ENCODE measurements at regions not wholly inside any gene's neighbourhood (a gene's known extent, or its start where the extent isn't known, plus 50 kb on each side); places are given as distances from the start of the nearest gene placed in this dataset.

- Mint-ChIP-seq H3K27me3 (peaks cover 3% of the 10 kb centered on the region), H3K9me3 (peaks cover 15% of the 10 kb centered on the region), H3K36me3 (ENCODE audit: low read depth) (no peaks in the 10 kb centered on the region), H3K4me1 (ENCODE audit: low read depth) (no peaks in the 10 kb centered on the region), H3K27ac (no peak overlapping the region), H3K4me3 (no peak overlapping the region)
- DNase-seq, result no peak
Observed at GRCh38 chr14:101380512-101380911, 180.8 kb upstream of the DIO3 start.

DNA sequence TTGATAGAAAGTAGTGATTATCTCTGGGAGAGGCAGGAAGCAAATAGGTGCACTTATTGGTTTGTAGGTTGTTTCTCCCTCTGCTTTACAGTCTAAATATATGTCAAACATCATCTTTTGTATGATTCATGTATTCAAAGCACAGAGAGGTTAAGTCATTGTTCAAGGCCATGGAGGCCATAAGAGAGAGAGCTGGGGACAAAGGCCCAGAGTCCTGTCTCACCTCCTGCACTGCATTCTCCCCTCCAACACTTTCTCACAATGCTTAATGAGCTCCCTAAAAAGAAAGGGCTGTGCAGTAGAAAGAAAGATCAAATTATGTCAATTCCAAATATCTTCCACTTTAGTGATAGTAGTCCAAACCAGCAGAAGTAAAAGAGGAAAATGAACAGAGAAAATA lies 180.4 kb upstream of the DIO3 start:
- Mint-ChIP-seq H3K27me3 (peaks cover 3% of the 10 kb centered on the region), H3K4me1 (ENCODE audit: low read depth) (no peaks in the 10 kb centered on the region), H3K36me3 (ENCODE audit: low read depth) (no peaks in the 10 kb centered on the region), H3K27ac (no peak overlapping the region), H3K4me3 (no peak overlapping the region), H3K9me3 (peaks cover 19% of the 10 kb centered on the region)
- DNase-seq, result no peak

GRCh38 chr14:101383737-101384338 lies 177.5 kb upstream of the DIO3 start:
- peaks cover 27% of the 10 kb centered on the region for H3K9me3 Mint-ChIP-seq
- DNase-seq, result no peak
- no peaks in the 10 kb centered on the region for H3K4me1 Mint-ChIP-seq (ENCODE audit: low read depth)
- H3K36me3 Mint-ChIP-seq (ENCODE audit: low read depth), result no peaks in the 10 kb centered on the region
- no peak overlapping the region for H3K27ac Mint-ChIP-seq
- H3K27me3 Mint-ChIP-seq, result peaks cover 10% of the 10 kb centered on the region
- no peak overlapping the region for H3K4me3 Mint-ChIP-seq

DNA sequence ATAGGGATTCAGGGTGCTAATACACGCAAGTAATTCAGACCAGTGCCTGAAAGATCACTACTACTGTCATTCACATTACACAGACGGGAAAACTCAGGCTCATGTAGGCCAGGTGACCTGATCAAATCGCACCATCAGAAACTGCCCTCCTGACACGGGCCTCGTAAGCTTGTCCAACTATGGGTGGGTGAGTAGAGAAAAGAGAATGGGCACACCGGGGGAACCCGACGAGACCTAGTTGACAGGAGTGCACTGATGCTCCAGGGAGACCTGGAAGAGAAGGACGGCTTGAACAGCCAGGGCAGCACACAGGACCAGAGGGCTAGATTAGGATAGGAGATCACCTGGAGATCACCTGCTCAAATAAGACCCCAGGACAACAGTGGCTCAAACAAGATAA lies 166.9 kb upstream of the DIO3 start:
- peaks cover 2% of the 10 kb centered on the region for H3K9me3 Mint-ChIP-seq
- H3K4me3 Mint-ChIP-seq, result no peak overlapping the region
- H3K36me3 Mint-ChIP-seq (ENCODE audit: low read depth), result no peaks in the 10 kb centered on the region
- no peak overlapping the region for H3K27ac Mint-ChIP-seq
- peaks cover 59% of the 10 kb centered on the region for H3K27me3 Mint-ChIP-seq
- no peak for DNase-seq
- H3K4me1 Mint-ChIP-seq (ENCODE audit: low read depth), result no peaks in the 10 kb centered on the region

- peaks cover 2% of the 10 kb centered on the region for H3K9me3 Mint-ChIP-seq
- H3K27me3 Mint-ChIP-seq, result peaks cover 74% of the 10 kb centered on the region
- no peak overlapping the region for H3K4me3 Mint-ChIP-seq
- DNase-seq, result no peak
- no peaks in the 10 kb centered on the region for H3K36me3 Mint-ChIP-seq (ENCODE audit: low read depth)
- H3K27ac Mint-ChIP-seq, result no peak overlapping the region
- peaks cover 4% of the 10 kb centered on the region for H3K4me1 Mint-ChIP-seq (ENCODE audit: low read depth)
Observed at GRCh38 chr14:101395779-101396178, 165.5 kb upstream of the DIO3 start.

- DNase-seq, result no peak
- peaks cover 2% of the 10 kb centered on the region for H3K9me3 Mint-ChIP-seq
- H3K4me3 Mint-ChIP-seq, result no peak overlapping the region
- H3K27me3 Mint-ChIP-seq, result peaks cover 74% of the 10 kb centered on the region
- H3K4me1 Mint-ChIP-seq (ENCODE audit: low read depth), result peaks cover 9% of the 10 kb centered on the region
- no peak overlapping the region for H3K27ac Mint-ChIP-seq
- H3K36me3 Mint-ChIP-seq (ENCODE audit: low read depth), result no peaks in the 10 kb centered on the region
Observed at GRCh38 chr14:101397206-101397605, 164.1 kb upstream of the DIO3 start.

GRCh38 chr14:101398011-101398410 lies 163.3 kb upstream of the DIO3 start:
- no peak for DNase-seq
- H3K36me3 Mint-ChIP-seq (ENCODE audit: low read depth), result no peaks in the 10 kb centered on the region
- H3K4me3 Mint-ChIP-seq, result no peak overlapping the region
- no peaks in the 10 kb centered on the region for H3K9me3 Mint-ChIP-seq
- no peak overlapping the region for H3K27ac Mint-ChIP-seq
- H3K27me3 Mint-ChIP-seq, result peaks cover 78% of the 10 kb centered on the region
- H3K4me1 Mint-ChIP-seq (ENCODE audit: low read depth), result peaks cover 9% of the 10 kb centered on the region

DNA sequence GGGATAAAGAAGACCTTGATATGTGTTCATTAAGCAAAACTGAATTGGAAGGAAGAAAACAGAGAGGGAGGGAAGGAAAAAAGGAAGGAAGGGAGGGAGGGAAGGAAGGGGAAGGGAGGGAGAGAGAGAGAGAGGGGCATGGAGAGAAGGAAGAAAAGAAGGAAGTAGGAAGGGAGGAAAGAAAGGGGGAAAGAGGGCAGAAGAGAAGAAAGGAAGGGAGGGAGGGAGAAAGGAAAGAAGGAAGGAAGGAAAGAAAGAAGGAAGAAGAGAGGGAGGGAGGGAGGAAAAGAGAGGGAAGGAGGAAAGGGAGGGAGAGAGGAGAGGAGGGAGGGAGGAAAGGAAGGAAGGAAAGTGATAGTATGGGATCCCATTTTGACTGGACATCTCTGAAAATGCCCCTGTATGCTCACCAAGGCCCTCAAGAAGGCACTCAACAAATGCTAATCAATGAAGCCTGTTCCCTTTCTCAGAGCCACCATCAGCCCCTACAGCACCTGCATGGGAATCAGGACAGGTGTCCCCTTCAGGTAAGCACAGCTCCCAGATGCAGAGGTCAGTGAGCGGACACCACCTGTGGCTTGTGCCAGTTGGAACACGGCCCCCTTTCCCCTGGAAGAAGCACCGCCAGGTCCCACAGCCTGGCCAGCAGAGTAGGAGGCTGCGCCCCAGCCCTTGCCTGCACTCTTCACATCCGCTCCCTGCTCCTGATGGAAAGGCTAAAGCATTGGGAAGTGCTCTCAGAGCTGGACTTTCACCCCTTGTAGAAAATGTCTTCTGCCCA lies 161.4 kb upstream of the DIO3 start:
- Mint-ChIP-seq H3K36me3 (ENCODE audit: low read depth) (no peaks in the 10 kb centered on the region), H3K9me3 (no peaks in the 10 kb centered on the region), H3K27ac (no peak overlapping the region), H3K27me3 (peaks cover 67% of the 10 kb centered on the region), H3K4me3 (no peak overlapping the region), H3K4me1 (ENCODE audit: low read depth) (peaks cover 9% of the 10 kb centered on the region)
- no peak for DNase-seq

GRCh38 chr14:101400830-101401229 lies 160.5 kb upstream of the DIO3 start:
- Mint-ChIP-seq H3K4me1 (ENCODE audit: low read depth) (peaks cover 9% of the 10 kb centered on the region), H3K36me3 (ENCODE audit: low read depth) (no peaks in the 10 kb centered on the region), H3K9me3 (no peaks in the 10 kb centered on the region), H3K4me3 (no peak overlapping the region), H3K27me3 (peaks cover 60% of the 10 kb centered on the region), H3K27ac (no peak overlapping the region)
- no peak for DNase-seq

DNA sequence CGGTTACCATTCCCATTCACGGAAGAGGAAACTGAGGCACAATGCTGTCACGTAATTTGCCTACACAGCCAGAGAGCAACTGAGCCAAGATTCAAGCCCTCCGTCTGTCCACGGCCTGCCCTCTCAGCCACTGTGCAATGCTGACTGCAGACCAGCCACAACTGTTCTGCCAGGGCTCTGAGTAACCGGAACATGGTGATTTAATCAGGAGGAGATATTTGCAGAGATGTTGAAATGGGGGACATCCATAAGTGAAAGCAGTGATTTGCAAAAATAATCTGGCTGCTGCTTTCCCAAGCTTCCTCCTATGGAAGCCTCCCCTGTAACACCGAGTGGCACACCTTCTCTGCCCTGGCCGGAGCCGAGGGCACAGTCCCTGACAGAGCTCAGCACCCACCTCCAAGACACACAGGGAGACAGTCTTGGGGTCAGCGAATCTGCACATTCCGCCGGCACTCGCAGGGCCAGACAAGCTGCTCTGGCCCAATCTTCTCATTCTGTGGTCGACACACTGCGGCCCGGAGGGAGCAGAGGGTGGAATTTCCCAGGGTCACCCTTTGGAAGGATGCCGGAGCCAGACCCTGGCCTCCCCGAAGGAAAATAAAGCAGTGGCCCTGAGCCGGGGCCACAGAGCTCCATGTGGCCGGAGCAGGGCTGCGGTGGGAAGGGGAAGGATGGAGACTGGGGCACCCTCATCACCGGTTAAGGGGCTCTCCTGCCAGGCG lies 158.2 kb upstream of the DIO3 start:
- no peak for DNase-seq
- H3K4me3 Mint-ChIP-seq, result no peak overlapping the region
- no peaks in the 10 kb centered on the region for H3K9me3 Mint-ChIP-seq
- peaks cover 9% of the 10 kb centered on the region for H3K4me1 Mint-ChIP-seq (ENCODE audit: low read depth)
- no peak overlapping the region for H3K27ac Mint-ChIP-seq
- no peaks in the 10 kb centered on the region for H3K36me3 Mint-ChIP-seq (ENCODE audit: low read depth)
- H3K27me3 Mint-ChIP-seq, result peaks cover 67% of the 10 kb centered on the region

- Mint-ChIP-seq H3K4me3 (no peak overlapping the region), H3K4me1 (ENCODE audit: low read depth) (peaks cover 9% of the 10 kb centered on the region), H3K27ac (no peak overlapping the region), H3K27me3 (peaks cover 61% of the 10 kb centered on the region), H3K36me3 (ENCODE audit: low read depth) (no peaks in the 10 kb centered on the region), H3K9me3 (no peaks in the 10 kb centered on the region)
- DNase-seq, result no peak
Observed at GRCh38 chr14:101404426-101405170, 156.7 kb upstream of the DIO3 start.

GRCh38 chr14:101405171-101405883 lies 156.0 kb upstream of the DIO3 start:
- no peak for DNase-seq
- no peaks in the 10 kb centered on the region for H3K36me3 Mint-ChIP-seq (ENCODE audit: low read depth)

GRCh38 chr14:101406921-101407320 lies 154.4 kb upstream of the DIO3 start:
- peaks cover 53% of the 10 kb centered on the region for H3K27me3 Mint-ChIP-seq
- H3K4me3 Mint-ChIP-seq, result no peak overlapping the region

More at GRCh38 chr14:101405171-101405883, 156.0 kb upstream of the DIO3 start:
- Mint-ChIP-seq H3K4me3 (no peak overlapping the region), H3K9me3 (no peaks in the 10 kb centered on the region), H3K27ac (no peak overlapping the region), H3K27me3 (peaks cover 55% of the 10 kb centered on the region), H3K4me1 (ENCODE audit: low read depth) (peaks cover 11% of the 10 kb centered on the region)

DNA sequence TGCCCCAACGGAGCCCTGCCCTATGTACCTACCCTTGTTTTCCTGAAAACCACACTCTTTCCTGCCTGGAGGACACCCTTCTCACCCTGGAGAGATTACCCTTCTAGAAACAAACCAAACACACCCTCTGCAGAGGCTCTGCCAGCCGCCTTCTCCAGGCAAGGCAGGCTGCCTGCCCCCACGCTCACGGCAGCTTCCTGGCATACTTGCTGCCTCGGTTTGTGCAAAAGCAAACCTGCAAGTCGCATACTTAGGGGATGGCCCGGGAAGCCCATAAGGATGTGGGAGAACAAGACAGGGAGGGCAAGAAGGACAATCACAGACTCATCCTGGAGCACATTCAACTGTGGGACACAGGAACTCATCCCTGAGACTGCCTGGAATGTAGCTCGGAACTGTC lies 154.0 kb upstream of the DIO3 start:
- Mint-ChIP-seq H3K36me3 (ENCODE audit: low read depth) (no peaks in the 10 kb centered on the region), H3K4me3 (no peak overlapping the region), H3K4me1 (ENCODE audit: low read depth) (peaks cover 3% of the 10 kb centered on the region), H3K27ac (no peak overlapping the region), H3K9me3 (no peaks in the 10 kb centered on the region), H3K27me3 (peaks cover 50% of the 10 kb centered on the region)
- no peak for DNase-seq

More at GRCh38 chr14:101406921-101407320, 154.4 kb upstream of the DIO3 start:
- Mint-ChIP-seq H3K36me3 (ENCODE audit: low read depth) (no peaks in the 10 kb centered on the region), H3K9me3 (no peaks in the 10 kb centered on the region), H3K27ac (no peak overlapping the region), H3K4me1 (ENCODE audit: low read depth) (peaks cover 3% of the 10 kb centered on the region)
- DNase-seq, result no peak
